Occipital lobe (tissue), 1 donor: ENCODE measurements at regions not wholly inside any gene's neighbourhood (a gene's known extent, or its start where the extent isn't known, plus 50 kb on each side); places are given as distances from the start of the nearest gene placed in this dataset.
"Not testable (repeated sequence)": the region's sequence is repeated elsewhere in the genome, so short reads cannot be mapped to it uniquely, and the experiment has no call there.

ENCODE experiments used
- DNase-seq: peaks from one replicate; lab custom pipeline; 2025; lab: John Stamatoyannopoulos, UW

DNA sequence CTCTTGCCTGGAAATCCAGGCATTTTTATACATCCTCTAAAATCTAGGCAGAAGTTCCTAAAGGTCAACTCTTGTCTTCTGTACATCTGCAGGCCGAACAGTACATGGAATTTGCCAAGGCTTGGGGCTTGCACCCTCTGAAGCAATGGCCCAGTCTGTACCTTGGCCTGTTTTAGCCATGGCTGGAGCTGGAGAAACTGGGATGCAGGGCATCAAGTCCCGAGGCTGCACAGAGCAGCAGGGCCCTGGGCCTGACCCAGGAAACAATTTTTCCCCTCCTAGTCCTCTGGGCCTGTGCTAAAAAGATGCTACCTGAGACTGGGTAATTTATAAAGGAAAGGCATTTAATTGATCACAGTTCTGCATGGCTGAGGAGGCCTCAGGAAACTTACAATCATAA is 520.8 kb upstream of the MIR17HG start:
- no peak for DNase-seq

DNA sequence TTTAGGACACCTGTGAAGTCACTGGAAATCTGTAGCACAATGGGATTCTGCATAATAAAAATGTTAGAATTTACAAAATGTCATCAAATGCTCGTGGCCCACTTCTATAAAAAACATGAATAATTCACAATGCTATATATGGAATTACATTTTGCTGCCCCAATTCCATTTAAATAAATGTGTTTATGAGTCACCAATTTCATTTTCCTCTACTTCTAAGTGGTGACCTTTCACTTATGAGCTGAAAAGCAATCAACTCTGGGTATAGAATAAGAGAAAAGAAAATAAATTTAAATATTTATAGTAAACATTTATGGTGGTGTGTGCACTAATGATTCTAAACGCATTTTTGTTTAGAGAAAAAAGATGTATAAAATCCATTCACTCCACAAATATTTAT is 516.7 kb upstream of the MIR17HG start:
- DNase-seq = no peak

GRCh38 chr13:90833951-90834350 is 513.5 kb upstream of the MIR17HG start:
- no peak for DNase-seq

GRCh38 chr13:90834700-90835099 is 512.8 kb upstream of the MIR17HG start:
- DNase-seq = no peak

DNA sequence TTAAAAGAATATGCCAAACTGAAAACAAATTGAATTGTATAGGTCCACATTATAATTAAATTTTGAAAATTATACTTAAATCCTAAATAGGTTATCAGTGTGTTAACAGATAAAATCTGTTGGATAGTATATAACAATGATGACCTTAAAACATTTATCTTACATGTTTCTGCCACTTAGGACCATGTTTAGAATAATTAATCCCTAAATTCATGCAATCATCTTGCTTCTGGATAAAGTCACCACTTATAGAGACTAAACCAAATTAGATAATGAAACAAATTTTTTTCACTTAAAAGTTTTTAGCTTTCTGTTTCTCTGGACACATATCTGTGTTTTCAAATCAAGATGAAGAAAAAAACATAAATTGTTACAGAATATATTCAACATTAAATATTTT is 511.7 kb upstream of the MIR17HG start:
- DNase-seq = no peak

DNA sequence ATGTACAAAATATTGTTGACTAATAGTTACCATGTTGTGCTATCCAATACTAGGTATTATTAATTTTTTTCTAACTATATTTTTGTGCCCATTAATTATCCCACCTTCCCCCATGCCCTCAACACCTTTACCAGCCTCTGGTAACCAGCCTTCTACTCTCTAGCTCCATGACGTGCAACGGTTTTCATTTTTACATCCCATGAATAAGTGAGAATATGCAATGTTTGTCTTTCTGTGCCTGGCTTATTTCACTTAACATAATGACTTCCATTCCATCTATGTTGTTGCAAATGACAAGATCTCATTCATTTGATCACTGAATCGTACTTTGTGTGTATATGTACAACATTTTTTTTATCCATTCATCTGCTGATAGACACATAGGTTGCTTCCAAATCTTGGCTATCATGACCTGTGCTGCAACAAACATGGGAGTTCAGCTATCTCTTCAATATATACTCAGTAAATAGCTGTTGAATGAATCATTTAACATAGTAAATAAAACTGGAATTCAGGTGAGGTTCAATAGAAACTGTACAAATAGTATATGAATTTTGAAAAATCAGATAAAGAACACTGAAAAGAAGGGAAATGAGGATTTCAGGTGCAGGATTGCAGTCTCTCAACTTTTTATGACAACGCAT is 509.0 kb upstream of the MIR17HG start:
- DNase-seq = no peak

- DNase-seq = no peak
These were observed 508.4 kb upstream of the MIR17HG start for GRCh38 chr13:90839061-90839460.

DNA sequence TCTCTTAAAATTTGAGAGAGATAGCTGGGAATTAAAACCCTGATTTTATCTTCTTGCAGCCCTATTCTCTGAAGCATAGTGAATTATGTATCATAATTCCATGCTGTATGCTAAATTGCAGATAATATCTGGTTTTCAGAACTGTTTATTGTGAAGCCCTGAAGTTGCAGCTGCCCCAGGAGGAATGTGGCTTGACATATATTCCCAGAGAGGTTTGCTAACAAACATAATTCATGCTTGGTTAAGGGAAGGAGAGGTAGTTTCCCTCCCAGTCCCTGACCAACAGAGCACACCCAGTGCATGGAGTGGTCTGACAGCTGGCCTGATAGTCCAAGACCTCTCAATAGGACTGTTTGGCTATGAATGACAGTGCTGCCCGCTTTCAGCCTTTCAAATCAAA is 500.6 kb upstream of the MIR17HG start:
- DNase-seq = no peak

DNA sequence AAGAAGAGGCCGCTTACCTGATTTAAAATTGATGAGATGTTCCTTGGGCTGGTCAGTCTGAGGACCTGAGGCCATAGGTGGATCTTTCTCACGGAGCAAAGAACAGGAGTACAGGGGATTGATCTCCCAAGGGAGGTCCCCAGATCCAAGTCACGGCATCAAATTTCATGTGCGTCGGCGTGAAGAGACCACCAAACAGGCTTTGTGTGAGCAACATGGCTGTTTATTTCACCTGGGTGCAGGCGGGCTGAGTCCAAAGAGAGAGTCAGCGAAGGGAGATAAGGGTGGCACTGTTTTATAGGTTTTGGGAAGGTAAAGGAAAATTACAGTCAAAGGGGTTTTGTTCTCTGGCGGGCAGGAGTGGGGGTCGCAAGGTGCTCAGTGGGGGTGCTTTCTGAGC is 493.8 kb upstream of the MIR17HG start:
- DNase-seq = not testable (repeated sequence)

DNA sequence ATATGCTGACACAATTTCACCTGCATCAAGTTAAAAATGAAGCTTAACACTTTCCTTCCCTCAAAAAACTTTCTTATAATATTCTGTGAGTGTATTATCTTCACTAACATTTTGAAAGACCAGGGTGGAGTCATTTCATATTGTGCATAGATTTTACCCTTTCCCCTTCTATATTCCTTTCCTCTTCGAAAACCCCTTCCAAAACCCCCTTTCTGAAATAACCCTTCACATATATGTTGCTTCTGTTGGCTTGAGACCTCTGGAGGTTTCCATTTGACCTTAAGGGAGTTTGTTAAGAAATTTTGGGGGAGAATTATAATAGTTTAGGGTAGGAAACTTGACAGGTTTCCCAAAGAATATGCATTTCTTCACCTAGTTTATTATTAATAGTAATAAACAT is 489.6 kb upstream of the MIR17HG start:
- no peak for DNase-seq

- no peak for DNase-seq
These were observed 481.5 kb upstream of the MIR17HG start for GRCh38 chr13:90866006-90866405.

DNA sequence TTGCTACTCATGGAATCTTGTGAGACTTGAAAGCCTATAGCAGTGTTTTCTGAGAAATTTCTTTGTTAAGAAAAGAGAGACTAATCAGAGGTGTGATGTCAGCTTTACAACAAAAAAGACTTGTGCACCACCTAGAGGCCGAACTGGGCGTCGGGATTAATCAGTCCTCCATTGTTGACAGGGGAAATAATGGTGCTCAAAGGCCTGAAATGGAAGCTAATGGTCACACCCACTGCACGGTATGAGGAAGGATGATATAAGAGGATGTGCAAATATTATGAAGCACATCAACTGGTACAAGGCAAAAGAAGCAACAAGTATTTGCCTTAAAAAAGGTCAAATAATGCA is 480.2 kb upstream of the MIR17HG start:
- DNase-seq = peak; percentile 8

DNA sequence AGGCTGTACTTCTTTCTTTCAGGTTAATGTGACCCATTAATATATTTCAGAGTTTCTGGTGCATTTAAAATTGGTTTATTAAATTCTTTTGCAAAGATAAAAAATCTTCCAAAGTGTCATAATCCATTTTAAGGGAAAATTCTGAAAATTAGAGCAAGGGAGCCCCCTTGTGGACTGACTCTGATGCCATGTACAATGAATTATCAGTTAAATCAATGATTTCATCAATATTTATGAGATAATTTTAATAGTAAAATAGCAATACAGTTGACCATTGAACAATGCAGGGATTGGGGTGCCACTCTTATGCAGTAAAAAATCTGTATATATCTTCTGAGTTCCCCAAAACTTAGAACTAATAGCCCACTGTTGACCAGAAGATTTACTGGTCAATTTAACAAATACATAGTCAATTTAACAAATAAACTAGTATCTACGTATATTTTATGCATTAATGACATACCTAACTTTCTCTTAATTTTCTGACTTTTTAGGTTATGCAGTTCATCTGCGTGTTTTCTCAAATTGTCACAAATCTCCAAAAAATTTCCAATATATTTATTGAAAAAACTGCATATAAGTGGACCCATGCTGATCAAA is 479.1 kb upstream of the MIR17HG start:
- DNase-seq = no peak

- no peak for DNase-seq
These were observed 477.9 kb upstream of the MIR17HG start for GRCh38 chr13:90869580-90869979.

- DNase-seq = no peak
These were observed 474.9 kb upstream of the MIR17HG start for GRCh38 chr13:90872491-90873025.

DNA sequence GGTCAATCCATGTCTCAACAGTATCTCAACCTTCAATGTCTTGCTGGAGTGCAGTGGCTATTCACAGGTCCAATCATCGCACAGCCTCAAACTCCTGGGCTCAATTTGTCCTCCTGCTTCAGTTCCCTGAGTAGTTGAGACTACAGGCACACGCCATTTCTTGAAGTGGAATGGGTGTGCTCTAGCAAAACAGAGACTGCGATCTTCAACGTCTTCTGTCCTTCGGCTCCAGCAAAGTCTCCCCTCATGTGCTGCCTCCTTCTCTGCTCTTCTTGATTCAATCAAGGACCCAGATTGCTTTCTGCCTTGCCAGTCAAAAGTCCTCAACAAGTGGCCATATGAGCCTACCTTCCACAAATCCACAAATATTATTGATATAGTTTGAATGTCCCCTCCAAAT is 466.7 kb upstream of the MIR17HG start:
- no peak for DNase-seq

GRCh38 chr13:90882551-90882950 is 464.9 kb upstream of the MIR17HG start:
- DNase-seq = no peak

DNA sequence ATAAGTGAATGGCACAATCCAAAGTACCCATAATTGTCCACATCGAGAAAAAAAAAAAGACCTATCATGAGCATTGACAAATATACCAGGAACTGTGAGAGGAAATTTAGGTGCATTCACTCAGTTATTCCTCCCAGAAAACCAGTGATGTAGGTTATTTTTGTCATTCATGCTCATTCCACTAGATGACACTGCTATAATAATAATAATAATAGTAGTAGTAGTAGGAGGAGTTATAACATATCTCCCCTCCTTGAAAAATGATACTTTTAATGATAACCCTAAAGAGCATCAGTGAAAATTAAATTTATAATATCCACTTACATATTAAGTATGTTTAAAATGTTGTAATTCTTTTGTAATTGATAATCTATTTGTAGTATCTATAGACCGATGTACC is 463.9 kb upstream of the MIR17HG start:
- DNase-seq = no peak

- DNase-seq = no peak
These were observed 463.4 kb upstream of the MIR17HG start for GRCh38 chr13:90884066-90884465.

DNA sequence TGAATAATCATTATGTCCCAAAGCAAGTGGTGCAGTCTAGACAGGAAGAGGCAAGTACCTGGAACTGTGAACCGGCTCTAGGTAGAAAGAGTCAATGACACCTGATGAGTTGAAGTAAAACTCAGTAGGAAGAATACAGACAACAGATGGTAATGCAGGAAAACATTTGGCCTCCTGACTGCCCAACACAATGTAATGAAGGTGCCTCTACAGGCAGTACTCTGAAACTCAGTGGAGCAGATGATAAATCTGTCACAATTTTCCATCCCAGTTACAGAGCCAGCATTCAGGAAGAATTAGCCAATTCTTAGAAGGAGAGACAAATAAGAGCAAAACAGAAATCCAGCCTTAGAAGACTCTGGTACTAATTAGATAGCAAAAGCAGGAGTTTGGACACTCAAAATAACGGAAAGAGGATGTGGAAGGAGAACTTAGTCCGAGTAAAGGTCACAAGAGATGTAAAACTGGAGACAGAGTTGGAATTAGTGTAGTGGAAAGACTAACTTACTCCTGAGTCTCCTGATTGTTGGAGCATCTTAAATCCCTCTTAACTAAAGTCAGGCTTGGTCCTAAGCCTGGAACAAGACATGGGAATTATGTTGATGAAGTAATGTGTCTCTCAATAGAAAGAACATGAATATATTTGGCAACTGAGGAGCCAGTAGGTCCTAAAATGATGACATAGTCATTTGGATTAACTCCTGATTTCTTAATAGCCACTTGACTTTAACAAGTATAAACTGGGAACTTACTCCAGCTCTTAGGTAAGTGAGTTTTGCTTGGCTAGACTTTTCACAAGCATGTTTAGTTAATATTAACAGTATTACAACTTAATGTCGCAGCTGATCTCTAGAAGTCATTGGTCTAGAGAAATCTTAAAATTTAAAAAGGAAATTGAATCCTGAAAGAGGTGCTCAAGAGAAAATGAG is 457.3 kb upstream of the MIR17HG start:
- no peak for DNase-seq

DNA sequence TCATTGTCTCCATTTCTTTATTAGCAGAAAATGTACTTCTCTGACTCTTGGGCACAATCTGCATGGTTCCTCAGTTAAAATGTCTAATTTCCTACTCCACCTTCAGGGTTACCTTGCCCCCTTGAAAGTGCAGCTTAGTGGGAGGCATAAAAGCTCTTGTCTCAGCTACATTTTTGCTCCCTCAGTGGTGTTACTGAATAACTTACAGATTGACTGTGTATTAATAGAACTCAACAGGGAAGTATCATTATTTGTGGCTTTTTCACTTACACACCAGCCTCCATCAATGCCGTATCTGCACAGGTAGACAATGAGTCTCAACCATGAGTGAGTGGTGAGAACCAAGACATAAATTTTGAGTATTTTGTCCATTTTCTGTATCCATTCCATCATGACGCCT is 456.2 kb upstream of the MIR17HG start:
- DNase-seq = no peak

DNA sequence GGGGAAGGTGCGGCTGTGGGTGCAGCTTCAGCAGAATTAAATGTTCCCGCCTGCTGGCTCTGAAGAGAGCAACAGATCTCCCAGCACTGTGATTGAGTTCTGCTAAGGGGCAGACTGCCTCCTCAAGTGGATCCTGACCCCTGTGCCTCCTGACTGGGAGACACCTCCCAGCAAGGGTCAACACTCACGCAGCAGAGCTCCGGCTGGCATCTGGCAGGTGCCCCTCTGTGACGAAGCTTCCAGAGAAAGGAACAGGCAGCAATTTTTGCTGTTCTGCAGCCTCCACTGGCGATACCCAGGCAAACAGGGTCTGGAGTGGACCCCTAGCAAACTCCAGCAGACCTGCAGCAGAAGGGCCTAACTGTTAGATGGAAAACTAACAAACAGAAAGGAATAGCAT is 454.3 kb upstream of the MIR17HG start:
- not testable (repeated sequence) for DNase-seq
